HG03108 (cell line): ENCODE measurements at regions not wholly inside any gene's neighbourhood (a gene's known extent, or its start where the extent isn't known, plus 50 kb on each side); places are given as distances from the start of the nearest gene placed in this dataset.

Experiments used
- ATAC-seq: cut with Tn5 transposase; IDR thresholded peaks from one replicate; pipeline ENCODE4 v1.9.1; 2021; ENCODE audit warnings: moderate library complexity; ENCODE audit not compliant: unreplicated experiment

- no peak for ATAC-seq
Observed at GRCh38 chr5:68475476-68475983, 260.0 kb downstream of the PIK3R1 start.

GRCh38 chr5:68476854-68477253 is 261.3 kb downstream of the PIK3R1 start:
- ATAC-seq, result no peak

GRCh38 chr5:68478301-68479095 is 262.9 kb downstream of the PIK3R1 start:
- no peak for ATAC-seq

GRCh38 chr5:68479524-68479923 is 264.0 kb downstream of the PIK3R1 start:
- no peak for ATAC-seq

- ATAC-seq, result no peak
Observed at GRCh38 chr5:68480335-68480940, 264.9 kb downstream of the PIK3R1 start.

- ATAC-seq, result no peak
Observed at GRCh38 chr5:68482199-68482598, 266.6 kb downstream of the PIK3R1 start.

GRCh38 chr5:68484307-68485068 is 268.9 kb downstream of the PIK3R1 start:
- no peak for ATAC-seq

GRCh38 chr5:68489556-68489955 is 274.0 kb downstream of the PIK3R1 start:
- ATAC-seq, result no peak

- ATAC-seq, result no peak
Observed at GRCh38 chr5:68490406-68490805, 274.9 kb downstream of the PIK3R1 start.

GRCh38 chr5:68494771-68495170 is 279.2 kb downstream of the PIK3R1 start:
- ATAC-seq, result no peak

- ATAC-seq, result no peak
Observed at GRCh38 chr5:68499987-68500386, 284.4 kb downstream of the PIK3R1 start.

GRCh38 chr5:68500813-68501212 is 285.3 kb downstream of the PIK3R1 start:
- no peak for ATAC-seq

GRCh38 chr5:68502531-68502930 is 287.0 kb downstream of the PIK3R1 start:
- ATAC-seq, result no peak

GRCh38 chr5:68504306-68504705 is 288.8 kb downstream of the PIK3R1 start:
- ATAC-seq, result no peak

- no peak for ATAC-seq
Observed at GRCh38 chr5:68505917-68506860, 290.6 kb downstream of the PIK3R1 start.

GRCh38 chr5:68515514-68515913 is 300.0 kb downstream of the PIK3R1 start:
- ATAC-seq, result no peak

- no peak for ATAC-seq
Observed at GRCh38 chr5:68518286-68518685, 302.7 kb downstream of the PIK3R1 start.

GRCh38 chr5:68519143-68519542 is 303.6 kb downstream of the PIK3R1 start:
- ATAC-seq, result no peak

- ATAC-seq, result no peak
Observed at GRCh38 chr5:68521776-68522175, 306.2 kb downstream of the PIK3R1 start.

GRCh38 chr5:68522863-68523262 is 307.3 kb downstream of the PIK3R1 start:
- ATAC-seq, result no peak
